AG04450 (cell line): ENCODE measurements at regions not wholly inside any gene's neighbourhood (a gene's known extent, or its start where the extent isn't known, plus 50 kb on each side); places are given as distances from the start of the nearest gene placed in this dataset.

ENCODE experiments used
- CTCF ChIA-PET: fragments of 300-600, 350-600 bp; formaldehyde crosslinking; extraction: SDS; loops from one replicate; lab custom pipeline; 2022; ENCODE audit warnings: antibody characterized with exemption, inconsistent platforms; lab: Charles Lee
- POLR2A ChIA-PET: fragments of 350-600 bp; formaldehyde crosslinking; extraction: SDS; loops from one replicate; lab custom pipeline; 2021; ENCODE audit warnings: antibody characterized with exemption, inconsistent platforms; lab: Yijun Ruan, JAX
- DNase-seq: peaks from one replicate; pipeline ENCODE4 v3.0.0-alpha.2; 2011; ENCODE audit warnings: low read depth, low spot score
- H3K27ac ChIP-seq: one replicate; pipeline ENCODE4 v1.5.1; 2012; ENCODE audit warnings: low read depth, low read length, control low read depth
- H3K27me3 ChIP-seq: one replicate; pipeline ENCODE4 v1.6.0; 2012; ENCODE audit warnings: low read length; ENCODE audit not compliant: control insufficient read depth, insufficient read depth
- H3K4me3 ChIP-seq: 2 replicates; pipeline ENCODE4 v1.5.1; 2011; ENCODE audit warnings: mild to moderate bottlenecking, low read depth, low read length, control low read depth
- H3K9me3 ChIP-seq: 2 replicates; pipeline ENCODE4 v1.5.1; 2012; ENCODE audit warnings: low read length; ENCODE audit not compliant: control insufficient read depth, insufficient read depth
- CTCF ChIP-seq: IDR thresholded peaks from 2 replicates; pipeline ENCODE4 v1.5.1; 2011; ENCODE audit warnings: low read depth, low read length, control low read depth, inconsistent platforms

GRCh38 chr11:96696731-96697130 lies 306.9 kb downstream of the JRKL start:
- TF ChIP-seq CTCF = no peak
- Histone ChIP-seq H3K27me3 (no peaks in the 10 kb centered on the region), H3K4me3 (no peak overlapping the region), H3K9me3 (no peaks in the 10 kb centered on the region), H3K27ac (no peak overlapping the region)
- ChIA-PET POLR2A (no interaction called here), CTCF (no interaction called here)
- DNase-seq = no peak

- Histone ChIP-seq H3K27me3 (no peaks in the 10 kb centered on the region), H3K4me3 (no peak overlapping the region), H3K27ac (no peak overlapping the region), H3K9me3 (no peaks in the 10 kb centered on the region)
- ChIA-PET POLR2A (no interaction called here), CTCF (no interaction called here)
- DNase-seq = no peak
- no peak for TF ChIP-seq CTCF
Observed at GRCh38 chr11:96697466-96697865, 307.7 kb downstream of the JRKL start.

- CTCF ChIA-PET = no interaction called here
- Histone ChIP-seq H3K4me3 (no peak overlapping the region), H3K9me3 (no peaks in the 10 kb centered on the region), H3K27ac (no peak overlapping the region), H3K27me3 (no peaks in the 10 kb centered on the region)
- TF ChIP-seq CTCF = peak; percentile 6; the same call in 1 of the 2 replicates
- DNase-seq = no peak
- POLR2A ChIA-PET = no interaction called here
Observed at GRCh38 chr11:96704847-96705246, 315.0 kb downstream of the JRKL start.

- H3K27ac ChIP-seq = no peak overlapping the region
- ChIA-PET CTCF (no interaction called here), POLR2A (no interaction called here)
- TF ChIP-seq CTCF = no peak
- no peaks in the 10 kb centered on the region for H3K9me3 ChIP-seq
- no peak overlapping the region for H3K4me3 ChIP-seq
- DNase-seq = no peak
- H3K27me3 ChIP-seq = peaks cover 2% of the 10 kb centered on the region
Observed at GRCh38 chr11:96706761-96707160, 316.9 kb downstream of the JRKL start.

GRCh38 chr11:96707273-96707672 lies 317.5 kb downstream of the JRKL start:
- no peak overlapping the region for H3K27ac ChIP-seq
- ChIA-PET POLR2A (no interaction called here), CTCF (no interaction called here)
- no peak for DNase-seq
- no peaks in the 10 kb centered on the region for H3K9me3 ChIP-seq
- H3K4me3 ChIP-seq = no peak overlapping the region
- no peak for TF ChIP-seq CTCF
- peaks cover 2% of the 10 kb centered on the region for H3K27me3 ChIP-seq
